Astrocyte (in vitro differentiated cells and primary cell): ENCODE measurements at regions not wholly inside any gene's neighbourhood (a gene's known extent, or its start where the extent isn't known, plus 50 kb on each side); places are given as distances from the start of the nearest gene placed in this dataset.

ENCODE experiments used
- EZH2 ChIP-seq: IDR thresholded peaks from 2 replicates; pipeline ENCODE4 v1.6.1; 2012; ENCODE audit warnings: mild to moderate bottlenecking, low read length, inconsistent platforms; ENCODE audit not compliant: insufficient read depth
- TF ChIP-seq, protein P1 (sequence below): IDR thresholded peaks from 2 replicates; pipeline ENCODE4 v1.5.1; 2011; ENCODE audit warnings: low read depth, mild to moderate bottlenecking, inconsistent platforms, low read length, moderate library complexity; ENCODE audit not compliant: insufficient read depth

DNA sequence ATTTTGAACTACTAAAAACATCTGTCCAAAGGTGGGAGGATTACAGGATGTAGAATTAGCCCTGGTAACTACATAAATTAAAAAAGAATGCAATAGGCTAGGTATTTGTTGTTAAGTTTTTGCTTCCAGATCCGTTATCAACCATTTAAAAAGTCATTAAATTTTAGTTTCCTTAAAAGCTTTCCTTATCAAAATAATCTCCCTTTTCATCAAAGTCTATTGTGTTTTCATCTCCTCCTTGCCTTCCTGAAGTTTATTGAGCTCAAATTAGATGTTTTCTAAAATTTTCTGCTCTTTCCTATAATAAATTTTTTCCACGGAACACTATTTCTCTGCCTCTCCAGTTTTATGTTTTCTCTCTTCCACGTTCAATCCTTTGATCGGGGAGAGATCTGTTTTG, 108.6 kb downstream of the MEX3B start:
- TF ChIP-seq, protein P1, sequence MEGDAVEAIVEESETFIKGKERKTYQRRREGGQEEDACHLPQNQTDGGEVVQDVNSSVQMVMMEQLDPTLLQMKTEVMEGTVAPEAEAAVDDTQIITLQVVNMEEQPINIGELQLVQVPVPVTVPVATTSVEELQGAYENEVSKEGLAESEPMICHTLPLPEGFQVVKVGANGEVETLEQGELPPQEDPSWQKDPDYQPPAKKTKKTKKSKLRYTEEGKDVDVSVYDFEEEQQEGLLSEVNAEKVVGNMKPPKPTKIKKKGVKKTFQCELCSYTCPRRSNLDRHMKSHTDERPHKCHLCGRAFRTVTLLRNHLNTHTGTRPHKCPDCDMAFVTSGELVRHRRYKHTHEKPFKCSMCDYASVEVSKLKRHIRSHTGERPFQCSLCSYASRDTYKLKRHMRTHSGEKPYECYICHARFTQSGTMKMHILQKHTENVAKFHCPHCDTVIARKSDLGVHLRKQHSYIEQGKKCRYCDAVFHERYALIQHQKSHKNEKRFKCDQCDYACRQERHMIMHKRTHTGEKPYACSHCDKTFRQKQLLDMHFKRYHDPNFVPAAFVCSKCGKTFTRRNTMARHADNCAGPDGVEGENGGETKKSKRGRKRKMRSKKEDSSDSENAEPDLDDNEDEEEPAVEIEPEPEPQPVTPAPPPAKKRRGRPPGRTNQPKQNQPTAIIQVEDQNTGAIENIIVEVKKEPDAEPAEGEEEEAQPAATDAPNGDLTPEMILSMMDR = no peak
- no peak for TF ChIP-seq EZH2
